ENCODE measurements at regions not wholly inside any gene's neighbourhood (a gene's known extent, or its start where the extent isn't known, plus 50 kb on each side); places are given as distances from the start of the nearest gene placed in this dataset.

GRCh38 chrX:77014377-77015372 lies 432.5 kb upstream of the FGF16 start:
- TF ChIP-seq REST (IDR thresholded peaks at IDR 0.05; ENCODE audit: low read depth) = no peak
- no peak for TF ChIP-seq POLR2A (IDR thresholded peaks at IDR 0.05; ENCODE audit: borderline replicate concordance, extremely low read depth, insufficient read depth, insufficient read length)
- no peak for TF ChIP-seq YY1 (IDR thresholded peaks at IDR 0.05; ENCODE audit: extremely low read depth, insufficient replicate concordance, low read depth, low read length)
- no peak for TF ChIP-seq CEBPB (IDR thresholded peaks at IDR 0.05; ENCODE audit: low read depth)
- no peak for TF ChIP-seq ZBTB33 (IDR thresholded peaks at IDR 0.05; ENCODE audit: extremely low read depth, insufficient replicate concordance, low read length)
- no peak for TF ChIP-seq CTCF (IDR thresholded peaks at IDR 0.05 in 2 of 3, conservative IDR thresholded peaks at IDR 0.05 in 1 of 3; ENCODE audit: borderline replicate concordance in 1 of 3, insufficient read depth in 1 of 3, low read depth in 2 of 3, low read length in 2 of 3)
- no peak for TF ChIP-seq SRF (IDR thresholded peaks at IDR 0.05; ENCODE audit: low read depth)
- TF ChIP-seq MAX (IDR thresholded peaks at IDR 0.05) = no peak
- TF ChIP-seq FOSL1 (IDR thresholded peaks at IDR 0.05; ENCODE audit: low read depth) = no peak
- no peak for TF ChIP-seq TCF7L2 (IDR thresholded peaks at IDR 0.05; ENCODE audit: borderline replicate concordance, extremely low read depth, insufficient read depth, insufficient read length)
- TF ChIP-seq JUND (IDR thresholded peaks at IDR 0.05) = no peak
- H3K9me3 ChIP-seq (ENCODE audit: control insufficient read depth in 1 of 2, insufficient read depth in 1 of 2, low read depth in 1 of 2, low read length in 2 of 2) = no peaks in the 10 kb centered on the region
- no peaks in the 10 kb centered on the region for H3K27me3 ChIP-seq (ENCODE audit: insufficient read depth, low read length)
- H3K9ac ChIP-seq (ENCODE audit: low read length) = no peak overlapping the region
- no peaks in the 10 kb centered on the region for H3K79me2 ChIP-seq (ENCODE audit: insufficient read depth, low read length)
- DNase-seq (ENCODE audit: low read depth, low spot score) (no peak), ATAC-seq (no peak)
- POLR2A ChIA-PET = no interaction called here
- H3K36me3 ChIP-seq (ENCODE audit: control insufficient read depth in 1 of 2, insufficient read depth in 2 of 2, low read length in 2 of 2) = no peaks in the 10 kb centered on the region
- intact Hi-C loops (cut with micrococcal nuclease) = no loop called here
- H3K27ac ChIP-seq (ENCODE audit: low read depth, low read length) = no peak overlapping the region
- CTCF ChIA-PET = no interaction called here
- no TSS peak for BruUV-seq (replicated peaks)
- no peak overlapping the region for H2AFZ ChIP-seq (ENCODE audit: low read depth, low read length, poor library complexity, severe bottlenecking)
- no peaks in the 10 kb centered on the region for H4K20me1 ChIP-seq (ENCODE audit: insufficient read depth)
- no peak overlapping the region for H3K4me2 ChIP-seq (ENCODE audit: low read length)
- no peaks in the 10 kb centered on the region for H3K9me2 ChIP-seq (ENCODE audit: insufficient read depth)
- no peaks in the 10 kb centered on the region for H3K4me1 ChIP-seq (ENCODE audit: control insufficient read depth in 1 of 2, insufficient read depth in 2 of 2, low read length in 2 of 2)
- no peak overlapping the region for H3K4me3 ChIP-seq (replicated peaks in 1 of 2; ENCODE audit: low read depth in 1 of 2, low read length in 2 of 2)
- RAD21 ChIA-PET (ENCODE audit: low non-redundant PET in 1 of 2, low total read pairs in 2 of 2, uncharacterized antibody in 2 of 2, unreplicated experiment in 2 of 2) = no interaction called here
